HEK293T (cell line): ENCODE measurements at regions not wholly inside any gene's neighbourhood (a gene's known extent, or its start where the extent isn't known, plus 50 kb on each side); places are given as distances from the start of the nearest gene placed in this dataset.

ENCODE experiments used
- CTCF ChIA-PET: fragments of 350-600 bp; formaldehyde crosslinking; extraction: SDS; loops from one replicate; lab custom pipeline; 2021; ENCODE audit warnings: antibody characterized with exemption, inconsistent platforms; lab: Yijun Ruan, JAX
- POLR2A ChIA-PET: fragments of 350-600 bp; formaldehyde crosslinking; extraction: SDS; loops from one replicate; lab custom pipeline; 2020; ENCODE audit warnings: antibody characterized with exemption, inconsistent platforms; lab: Yijun Ruan, JAX
- DNase-seq: peaks from one replicate; pipeline ENCODE4 v3.0.0; 2012; ENCODE audit warnings: mixed read lengths; ENCODE audit errors: extremely low spot score
- ARNT ChIP-seq: fragments of 450-650 bp; IDR thresholded peaks from 2 replicates; pipeline ENCODE4 v1.6.1; 2017; ENCODE audit warnings: mild to moderate bottlenecking
- BHLHE40 ChIP-seq: fragments of 450-650 bp; IDR thresholded peaks from 2 replicates; pipeline ENCODE4 v1.6.1; 2016; ENCODE audit warnings: mild to moderate bottlenecking, moderate library complexity, borderline replicate concordance
- CTBP1 ChIP-seq: fragments of 450-650 bp; IDR thresholded peaks from 2 replicates; pipeline ENCODE4 v1.6.1; 2016; ENCODE audit warnings: borderline replicate concordance
- ELF4 ChIP-seq: fragments of 450-650 bp; IDR thresholded peaks from 2 replicates; pipeline ENCODE4 v1.6.1; 2017; ENCODE audit warnings: antibody characterized with exemption
- FOXA1 ChIP-seq: fragments of 450-650 bp; IDR thresholded peaks from 2 replicates; pipeline ENCODE4 v1.6.1; 2016; ENCODE audit warnings: mild to moderate bottlenecking
- FOXK2 ChIP-seq: fragments of 450-650 bp; IDR thresholded peaks from 2 replicates; pipeline ENCODE4 v1.6.1; 2016; ENCODE audit warnings: mild to moderate bottlenecking
- FOXM1 ChIP-seq: fragments of 450-650 bp; IDR thresholded peaks from 2 replicates; pipeline ENCODE4 v1.6.1; 2017; ENCODE audit warnings: mild to moderate bottlenecking, borderline replicate concordance
- HDGF ChIP-seq: fragments of 450-650 bp; IDR thresholded peaks from 2 replicates; pipeline ENCODE4 v1.6.1; 2017; ENCODE audit warnings: antibody characterized with exemption, borderline replicate concordance
- L3MBTL2 ChIP-seq: fragments of 450-650 bp; conservative IDR thresholded peaks from 2 replicates; pipeline ENCODE4 v1.6.1; 2016; ENCODE audit warnings: mild to moderate bottlenecking
- LEF1 ChIP-seq: fragments of 450-650 bp; IDR thresholded peaks from 2 replicates; pipeline ENCODE4 v1.6.1; 2017; ENCODE audit warnings: mild to moderate bottlenecking, borderline replicate concordance
- NFRKB ChIP-seq: fragments of 450-650 bp; IDR thresholded peaks from 2 replicates; pipeline ENCODE4 v1.6.1; 2016; ENCODE audit warnings: mild to moderate bottlenecking, moderate library complexity
- PKNOX1 ChIP-seq: fragments of 450-650 bp; IDR thresholded peaks from 2 replicates; pipeline ENCODE4 v1.6.1; 2016
- SP1 ChIP-seq: fragments of 450-650 bp; IDR thresholded peaks from 2 replicates; pipeline ENCODE4 v1.6.1; 2017
- SUZ12 ChIP-seq: fragments of 450-650 bp; IDR thresholded peaks from 2 replicates; pipeline ENCODE4 v1.6.1; 2016; ENCODE audit warnings: mild to moderate bottlenecking
- TARDBP ChIP-seq: fragments of 450-650 bp; IDR thresholded peaks from 2 replicates; pipeline ENCODE4 v1.6.1; 2016
- ZNF384 ChIP-seq: fragments of 450-650 bp; IDR thresholded peaks from 2 replicates; pipeline ENCODE4 v1.6.1; 2016

- no peak for TF ChIP-seq CTBP1
- TF ChIP-seq FOXK2: no peak
- TF ChIP-seq PKNOX1: no peak
- TF ChIP-seq SP1: no peak
- no peak for TF ChIP-seq SUZ12
- TF ChIP-seq ZNF384: no peak
- ChIA-PET POLR2A (no interaction called here), CTCF (no interaction called here)
- DNase-seq: no peak
These were observed 76.6 kb upstream of the ASTN2 start for GRCh38 chr9:117491491-117491890.

GRCh38 chr9:117490199-117490598 is 75.3 kb upstream of the ASTN2 start:
- TF ChIP-seq NFRKB (no peak), FOXA1 (no peak), ELF4 (no peak), TARDBP (no peak), ZNF384 (no peak), HDGF (no peak), L3MBTL2 (no peak), BHLHE40 (no peak), FOXM1 (no peak), SUZ12 (no peak)
- CTCF ChIA-PET: no interaction called here
- DNase-seq: no peak
- POLR2A ChIA-PET: no interaction called here

- ChIA-PET CTCF (no interaction called here), POLR2A (no interaction called here)
- DNase-seq: no peak
- no peak for TF ChIP-seq BHLHE40
- no peak for TF ChIP-seq SUZ12
- no peak for TF ChIP-seq L3MBTL2
- no peak for TF ChIP-seq FOXK2
- no peak for TF ChIP-seq NFRKB
- TF ChIP-seq ZNF384: no peak
- TF ChIP-seq FOXM1: no peak
- no peak for TF ChIP-seq LEF1
These were observed 73.8 kb upstream of the ASTN2 start for GRCh38 chr9:117488659-117489058.

- POLR2A ChIA-PET: no interaction called here
- CTCF ChIA-PET: interaction anchor here (0.7 to 0.8 kb wide), 2 partner anchors 9 to 32 kb away, joined by 3 read pairs; no protein-coding TSS in a partner anchor
- no peak for TF ChIP-seq PKNOX1
- no peak for TF ChIP-seq LEF1
- TF ChIP-seq FOXK2: no peak
- TF ChIP-seq CTBP1: no peak
- TF ChIP-seq SUZ12: no peak
- TF ChIP-seq L3MBTL2: no peak
- no peak for TF ChIP-seq HDGF
- TF ChIP-seq NFRKB: no peak
- TF ChIP-seq SP1: no peak
- TF ChIP-seq BHLHE40: no peak
- TF ChIP-seq TARDBP: no peak
- no peak for TF ChIP-seq ZNF384
- TF ChIP-seq ARNT: no peak
- peak; percentile 84 for DNase-seq
These were observed 72.8 kb upstream of the ASTN2 start for GRCh38 chr9:117487555-117488175.

GRCh38 chr9:117486426-117486825 is 71.6 kb upstream of the ASTN2 start:
- ChIA-PET CTCF (interaction anchor here (0.9 kb wide), 1 partner anchor 70 kb away, joined by 5 read pairs; no protein-coding TSS in a partner anchor), POLR2A (no interaction called here)
- TF ChIP-seq PKNOX1: no peak
- no peak for TF ChIP-seq CTBP1
- TF ChIP-seq SP1: no peak
- TF ChIP-seq HDGF: no peak
- no peak for TF ChIP-seq TARDBP
- TF ChIP-seq FOXK2: no peak
- TF ChIP-seq ZNF384: no peak
- TF ChIP-seq SUZ12: no peak
- no peak for TF ChIP-seq ELF4
- TF ChIP-seq LEF1: no peak
- no peak for TF ChIP-seq L3MBTL2
- no peak for DNase-seq

- no peak for DNase-seq
- ChIA-PET CTCF (interaction anchor here (0.7 kb wide), 1 partner anchor 1882 kb away, joined by 3 read pairs; no protein-coding TSS in a partner anchor), POLR2A (no interaction called here)
- no peak for TF ChIP-seq L3MBTL2
- no peak for TF ChIP-seq ELF4
- no peak for TF ChIP-seq BHLHE40
- TF ChIP-seq FOXK2: no peak
- no peak for TF ChIP-seq NFRKB
- TF ChIP-seq FOXA1: no peak
- no peak for TF ChIP-seq PKNOX1
- TF ChIP-seq ZNF384: no peak
- TF ChIP-seq ARNT: no peak
- TF ChIP-seq CTBP1: no peak
- no peak for TF ChIP-seq LEF1
- TF ChIP-seq SUZ12: no peak
- TF ChIP-seq HDGF: no peak
- no peak for TF ChIP-seq FOXM1
- no peak for TF ChIP-seq SP1
- no peak for TF ChIP-seq TARDBP
These were observed 70.3 kb upstream of the ASTN2 start for GRCh38 chr9:117485176-117485575.
